CD4-positive, alpha-beta T cell (primary cell): ENCODE measurements at regions not wholly inside any gene's neighbourhood (a gene's known extent, or its start where the extent isn't known, plus 50 kb on each side); places are given as distances from the start of the nearest gene placed in this dataset.

Experiments
- ATAC-seq: fragments of 200-7000 bp; cut with Tn5 transposase; one replicate; pipeline ENCODE4 v1.10.0; 2022; ENCODE audit warnings: mild to moderate bottlenecking; ENCODE audit not compliant: poor library complexity
- CTCF ChIA-PET: fragments of 350-600 bp; sonication (Branson Sonifier 250); formaldehyde crosslinking; loops from one replicate; lab custom pipeline; 2021; ENCODE audit warnings: antibody characterized with exemption, inconsistent platforms; lab: Charles Lee
- POLR2A ChIA-PET: fragments of 350-600 bp; sonication (Branson Sonifier 250); formaldehyde crosslinking; loops from one replicate; lab custom pipeline; 2021; ENCODE audit warnings: antibody characterized with exemption, inconsistent platforms; lab: Charles Lee
- DNase-seq, 14 experiments: peaks; one replicate each; pipeline ENCODE4 v3.0.0-alpha.2; 2013 to 2020; ENCODE audit warnings: mixed read lengths in 2 of 14
- H3K27ac ChIP-seq, 2 donors: one replicate each; pipeline versions ENCODE4 v1.5.1 to v1.7.0; 2013; ENCODE audit warnings: low read length in 2 of 2, low read depth in 1 of 2, mild to moderate bottlenecking in 1 of 2
- H3K27me3 ChIP-seq, 2 experiments: 1 replicate in 1 of 2; 2 replicates in 1 of 2; pipeline versions ENCODE4 v1.6.1 to v1.7.0; 2013; ENCODE audit warnings: low read length in 2 of 2, control low read depth in 1 of 2, mild to moderate bottlenecking in 1 of 2, moderate library complexity in 1 of 2; ENCODE audit not compliant: insufficient read depth in 2 of 2, control insufficient read depth in 1 of 2
- H3K36me3 ChIP-seq: one replicate; pipeline ENCODE4 v1.6.1; 2013; ENCODE audit warnings: low read length, control low read depth; ENCODE audit not compliant: insufficient read depth
- H3K4me1 ChIP-seq: one replicate; pipeline ENCODE4 v1.6.1; 2013; ENCODE audit warnings: low read length, control low read depth; ENCODE audit not compliant: insufficient read depth
- H3K4me3 ChIP-seq: one replicate; pipeline ENCODE4 v1.5.1; 2013; ENCODE audit warnings: mild to moderate bottlenecking, low read length, moderate library complexity
- H3K9me3 ChIP-seq, 2 experiments: 1 replicate in 1 of 2; 2 replicates in 1 of 2; pipeline versions ENCODE4 v1.6.1 to v1.7.0; 2013; ENCODE audit warnings: low read length in 2 of 2, mild to moderate bottlenecking in 2 of 2, control low read depth in 1 of 2, moderate library complexity in 1 of 2; ENCODE audit not compliant: control insufficient read depth in 1 of 2, insufficient read depth in 1 of 2
- H3K27ac Mint-ChIP-seq: one replicate; pipeline ENCODE4 v1.8.0; 2020; ENCODE audit warnings: mixed read lengths
- H3K27me3 Mint-ChIP-seq: one replicate; pipeline ENCODE4 v1.8.0; 2021; ENCODE audit warnings: mixed read lengths
- H3K36me3 Mint-ChIP-seq: one replicate; pipeline ENCODE4 v1.8.0; 2021; ENCODE audit warnings: low read depth, mixed read lengths
- H3K4me1 Mint-ChIP-seq: one replicate; pipeline ENCODE4 v1.8.0; 2021; ENCODE audit warnings: low read depth, mixed read lengths
- H3K4me3 Mint-ChIP-seq: one replicate; pipeline ENCODE4 v1.8.0; 2020; ENCODE audit warnings: mild to moderate bottlenecking, mixed read lengths
- H3K9me3 Mint-ChIP-seq: one replicate; pipeline ENCODE4 v1.8.0; 2020; ENCODE audit warnings: mixed read lengths
- CTCF ChIP-seq: fragments of 200-600 bp; IDR thresholded peaks from one replicate; pipeline ENCODE4 v1.8.0; 2022; ENCODE audit warnings: antibody characterized with exemption, mild to moderate bottlenecking
- intact Hi-C, 2 experiments: fragments of 100-400 bp; cut with DNase I in 1 of 2; cut with micrococcal nuclease in 1 of 2; formaldehyde crosslinking; loops; one replicate each; pipeline versions ENCODE4 v1.15.1 to v1.9.0; 2023 to 2025; cut with DNase I, micrococcal nuclease

- TF ChIP-seq CTCF: no peak
- peaks cover 6% of the 10 kb centered on the region for H3K27me3 Mint-ChIP-seq
- H3K36me3 ChIP-seq: no peaks in the 10 kb centered on the region
- H3K27ac ChIP-seq: no peak overlapping the region
- ChIA-PET POLR2A (no interaction called here), CTCF (interaction anchor here (1.0 kb wide), 1 partner anchor 11 kb away, joined by 3 read pairs; no protein-coding TSS in a partner anchor)
- DNase-seq (no peak), ATAC-seq (no peak)
- no peak overlapping the region for H3K4me3 ChIP-seq
- H3K4me1 ChIP-seq: no peaks in the 10 kb centered on the region
- H3K36me3 Mint-ChIP-seq: no peaks in the 10 kb centered on the region
- H3K9me3 ChIP-seq: no peaks in the 10 kb centered on the region
- intact Hi-C loops: no loop called here
- H3K4me1 Mint-ChIP-seq: no peaks in the 10 kb centered on the region
- H3K9me3 Mint-ChIP-seq: peaks cover 16% of the 10 kb centered on the region
- H3K4me3 Mint-ChIP-seq: no peak overlapping the region
- no peaks in the 10 kb centered on the region for H3K27me3 ChIP-seq
- no peak overlapping the region for H3K27ac Mint-ChIP-seq
Observed at GRCh38 chr2:196370381-196370780, 199.0 kb upstream of the STK17B start.

- TF ChIP-seq CTCF: no peak
- Mint-ChIP-seq H3K36me3 (no peaks in the 10 kb centered on the region), H3K27me3 (peaks cover 6% of the 10 kb centered on the region), H3K9me3 (peaks cover 13% of the 10 kb centered on the region), H3K4me1 (no peaks in the 10 kb centered on the region), H3K4me3 (no peak overlapping the region), H3K27ac (no peak overlapping the region)
- DNase-seq (no peak), ATAC-seq (no peak)
- Histone ChIP-seq H3K4me1 (no peaks in the 10 kb centered on the region), H3K9me3 (no peaks in the 10 kb centered on the region), H3K4me3 (no peak overlapping the region), H3K36me3 (no peaks in the 10 kb centered on the region), H3K27me3 (no peaks in the 10 kb centered on the region), H3K27ac (no peak overlapping the region)
- ChIA-PET POLR2A (no interaction called here), CTCF (no interaction called here)
- intact Hi-C loops: no loop called here
Observed at GRCh38 chr2:196372276-196372809, 201.0 kb upstream of the STK17B start.

GRCh38 chr2:196372811-196373664 lies 201.7 kb upstream of the STK17B start:
- POLR2A ChIA-PET: no interaction called here
- no peaks in the 10 kb centered on the region for H3K9me3 ChIP-seq

More at GRCh38 chr2:196372811-196373664, 201.7 kb upstream of the STK17B start:
- Histone ChIP-seq H3K27me3 (peaks cover 0 to 2% of the 10 kb centered on the region in 2 experiments), H3K4me3 (no peak overlapping the region), H3K27ac (no peak overlapping the region), H3K4me1 (no peaks in the 10 kb centered on the region), H3K36me3 (no peaks in the 10 kb centered on the region)
- TF ChIP-seq CTCF: no peak
- no peak for ATAC-seq
- no peaks in the 10 kb centered on the region for H3K4me1 Mint-ChIP-seq
- intact Hi-C loops: no loop called here
- CTCF ChIA-PET: no interaction called here
- no peak overlapping the region for H3K4me3 Mint-ChIP-seq
- peaks cover 9% of the 10 kb centered on the region for H3K9me3 Mint-ChIP-seq
- no peak overlapping the region for H3K27ac Mint-ChIP-seq
- peaks cover 6% of the 10 kb centered on the region for H3K27me3 Mint-ChIP-seq
- H3K36me3 Mint-ChIP-seq: no peaks in the 10 kb centered on the region
- DNase-seq: no peak
